HCT116 (cell line): ENCODE measurements at regions not wholly inside any gene's neighbourhood (a gene's known extent, or its start where the extent isn't known, plus 50 kb on each side); places are given as distances from the start of the nearest gene placed in this dataset.

Experiments
- ATAC-seq: fragments of 200-7000 bp; cut with Tn5 transposase; 2 replicates; pipeline ENCODE4 v1.9.1; 2020; ENCODE audit warnings: mild to moderate bottlenecking, moderate library complexity
- BruUV-seq: library from RNA; stranded (reverse); fragments of 400-500 nt; replicated peaks from 2 replicates; lab custom pipeline; 2021; lab: Mats Ljungman, UMichigan
- CTCF ChIA-PET: fragments of 300-600 bp; sonication (Branson Sonifier 250); formaldehyde crosslinking; loops from one replicate; lab custom pipeline; 2021; ENCODE audit warnings: antibody characterized with exemption; lab: Charles Lee
- POLR2A ChIA-PET: fragments of 300-600, 350-600 bp; sonication (Branson Sonifier 250); formaldehyde crosslinking; loops from one replicate; lab custom pipeline; 2021; ENCODE audit warnings: antibody characterized with exemption; lab: Charles Lee
- RAD21 ChIA-PET, 2 experiments: fragments of 300-600 bp; sonication (Branson Sonifier 250); formaldehyde crosslinking; loops; one replicate each; lab custom pipeline; 2023; ENCODE audit warnings: low total read pairs in 2 of 2; ENCODE audit not compliant: uncharacterized antibody in 2 of 2, unreplicated experiment in 2 of 2, low non-redundant PET in 1 of 2; lab: Charles Lee
- DNase-seq: peaks from one replicate; pipeline ENCODE4 v3.0.0-alpha.2; 2010; ENCODE audit warnings: low read depth, low spot score
- H2AFZ ChIP-seq: fragments of 200-600 bp; shearing (Covaris generic), sonication (generic); 2 replicates; pipeline ENCODE4 v1.6.1; 2017; ENCODE audit warnings: low read depth, mixed run types, mixed read lengths, antibody characterized with exemption, low read length; ENCODE audit not compliant: poor library complexity, severe bottlenecking
- H3K27ac ChIP-seq: 2 replicates; pipeline ENCODE4 v1.5.1; 2012; ENCODE audit warnings: low read depth, low read length
- H3K27me3 ChIP-seq: fragments of 200-600 bp; sonication (generic); 2 replicates; pipeline ENCODE4 v1.6.1; 2016; ENCODE audit warnings: mixed run types, low read length, mixed read lengths; ENCODE audit not compliant: insufficient read depth
- H3K36me3 ChIP-seq, 2 experiments: fragments of 200-500 bp in 1 of 2; fragments of 200-600 bp in 1 of 2; sonication (Bioruptor generic) in 1 of 2; sonication (generic) in 1 of 2; 2 replicates each; pipeline versions ENCODE4 v1.5.1 to v1.6.1; 2014 to 2016; ENCODE audit warnings: low read length in 2 of 2, inconsistent platforms in 1 of 2, mixed read lengths in 1 of 2, mixed run types in 1 of 2; ENCODE audit not compliant: insufficient read depth in 2 of 2, control insufficient read depth in 1 of 2
- H3K4me1 ChIP-seq, 2 experiments: fragments of 200-600 bp in 1 of 2; sonication (generic) in 1 of 2; 2 replicates each; pipeline versions ENCODE4 v1.5.1 to v1.6.1; 2012 to 2017; ENCODE audit warnings: low read length in 2 of 2, inconsistent platforms in 1 of 2, mild to moderate bottlenecking in 1 of 2, mixed read lengths in 1 of 2, mixed run types in 1 of 2, moderate library complexity in 1 of 2; ENCODE audit not compliant: insufficient read depth in 2 of 2, control insufficient read depth in 1 of 2
- H3K4me2 ChIP-seq: fragments of 200-600 bp; sonication (generic); 2 replicates; pipeline ENCODE4 v1.6.1; 2017; ENCODE audit warnings: mixed run types, low read length, mixed read lengths
- H3K4me3 ChIP-seq, 2 experiments: fragments of 200-600 bp in 1 of 2; sonication (generic) in 1 of 2; replicated peaks in 1 of 2; 2 replicates each; pipeline ENCODE4 v1.5.1; 2011 to 2016; ENCODE audit warnings: low read length in 2 of 2, control low read depth in 1 of 2, low read depth in 1 of 2, mild to moderate bottlenecking in 1 of 2, mixed read lengths in 1 of 2, mixed run types in 1 of 2
- H3K79me2 ChIP-seq: fragments of 200-600 bp; sonication (generic); 2 replicates; pipeline ENCODE4 v1.6.1; 2017; ENCODE audit warnings: mild to moderate bottlenecking, mixed run types, low read length, moderate library complexity, mixed read lengths; ENCODE audit not compliant: insufficient read depth
- H3K9ac ChIP-seq: fragments of 200-600 bp; sonication (generic); 2 replicates; pipeline ENCODE4 v1.6.1; 2016; ENCODE audit warnings: low read length, mixed read lengths
- H3K9me2 ChIP-seq: fragments of 200-600 bp; sonication (generic), shearing (Covaris generic); 2 replicates; pipeline ENCODE4 v1.6.1; 2017; ENCODE audit warnings: mixed run types, mild to moderate bottlenecking, moderate library complexity; ENCODE audit not compliant: insufficient read depth
- H3K9me3 ChIP-seq, 2 experiments: fragments of 200-500 bp in 1 of 2; fragments of 200-600 bp in 1 of 2; sonication (Bioruptor generic) in 1 of 2; sonication (generic) in 1 of 2; 2 replicates each; pipeline ENCODE4 v1.6.1; 2014 to 2017; ENCODE audit warnings: low read length in 2 of 2, mixed read lengths in 2 of 2, inconsistent platforms in 1 of 2, low read depth in 1 of 2, mild to moderate bottlenecking in 1 of 2, mixed run types in 1 of 2, moderate library complexity in 1 of 2; ENCODE audit not compliant: control insufficient read depth in 1 of 2, insufficient read depth in 1 of 2
- H4K20me1 ChIP-seq: fragments of 200-600 bp; sonication (generic), shearing (Covaris generic); 2 replicates; pipeline ENCODE4 v1.6.1; 2017; ENCODE audit warnings: mixed run types, mild to moderate bottlenecking, moderate library complexity; ENCODE audit not compliant: insufficient read depth
- CBX3 ChIP-seq: IDR thresholded peaks from 2 replicates; pipeline ENCODE4 v1.6.1; 2012; ENCODE audit warnings: low read depth
- CEBPB ChIP-seq: IDR thresholded peaks from 2 replicates; pipeline ENCODE4 v1.6.1; 2012; ENCODE audit warnings: low read depth
- EGR1 ChIP-seq: IDR thresholded peaks from 2 replicates; pipeline ENCODE4 v1.6.1; 2012; ENCODE audit warnings: low read depth
- ELF1 ChIP-seq: IDR thresholded peaks from 2 replicates; pipeline ENCODE4 v1.6.1; 2012; ENCODE audit warnings: low read depth, borderline replicate concordance
- JUND ChIP-seq: IDR thresholded peaks from 2 replicates; pipeline ENCODE4 v1.6.1; 2012
- POLR2A ChIP-seq: IDR thresholded peaks from 2 replicates; pipeline ENCODE4 v1.7.0; 2011; ENCODE audit warnings: borderline replicate concordance; ENCODE audit not compliant: insufficient read depth, insufficient read length; ENCODE audit errors: extremely low read depth
- POLR2AphosphoS5 ChIP-seq: IDR thresholded peaks from 2 replicates; pipeline ENCODE4 v1.6.1; 2011; ENCODE audit warnings: mild to moderate bottlenecking, low read depth, low read length, moderate library complexity
- SRF ChIP-seq: IDR thresholded peaks from 2 replicates; pipeline ENCODE4 v1.6.1; 2012; ENCODE audit warnings: low read depth
- ZNF274 ChIP-seq: fragments of 200-500 bp; sonication (Bioruptor generic); IDR thresholded peaks from 2 replicates; pipeline ENCODE4 v1.6.1; 2014; ENCODE audit warnings: mild to moderate bottlenecking, low read depth, low read length, inconsistent platforms
- intact Hi-C: fragments of 100-400 bp; cut with micrococcal nuclease; formaldehyde crosslinking; loops from 2 replicates; pipeline ENCODE4 v1.10.0; 2022
- TF ChIP-seq, protein P1 (sequence below): IDR thresholded peaks from 2 replicates; pipeline ENCODE4 v1.6.1; 2012
- TF ChIP-seq, protein P2 (sequence below): IDR thresholded peaks from 2 replicates; pipeline ENCODE4 v1.6.1; 2012; ENCODE audit warnings: low read depth

DNA sequence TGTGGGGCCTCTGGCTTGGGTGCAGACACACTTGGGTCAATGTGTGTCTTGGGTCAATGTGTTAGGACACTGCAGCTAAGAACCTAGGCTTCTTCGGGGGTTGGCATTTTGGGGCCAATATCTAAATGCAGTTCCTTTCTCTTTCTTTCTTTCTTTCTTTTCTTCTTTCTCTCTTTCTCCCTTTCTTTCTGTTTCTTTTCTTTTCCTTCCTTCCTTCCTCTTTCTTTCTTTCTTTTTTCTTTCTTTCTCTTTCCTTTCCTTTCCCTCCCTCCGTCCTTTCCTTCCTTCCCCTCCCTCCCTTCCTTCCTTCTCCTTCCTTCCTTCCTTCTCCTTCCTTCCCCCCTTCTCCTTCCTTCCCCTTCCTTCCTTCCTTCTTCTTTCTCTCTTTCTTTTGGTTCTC, 57.7 kb upstream of the OSR1 start:
- ATAC-seq (no peak), DNase-seq (no peak)
- RAD21 ChIA-PET: no interaction called here
- CTCF ChIA-PET: no interaction called here
- H3K27ac ChIP-seq: no peak overlapping the region
- TF ChIP-seq POLR2A (no peak), SRF (no peak), ZNF274 (no peak), POLR2AphosphoS5 (no peak), JUND (no peak), CBX3 (no peak), ELF1 (no peak), EGR1 (no peak), CEBPB (no peak)
- TF ChIP-seq, protein P1, sequence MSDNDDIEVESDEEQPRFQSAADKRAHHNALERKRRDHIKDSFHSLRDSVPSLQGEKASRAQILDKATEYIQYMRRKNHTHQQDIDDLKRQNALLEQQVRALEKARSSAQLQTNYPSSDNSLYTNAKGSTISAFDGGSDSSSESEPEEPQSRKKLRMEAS: no peak
- TF ChIP-seq, protein P2, sequence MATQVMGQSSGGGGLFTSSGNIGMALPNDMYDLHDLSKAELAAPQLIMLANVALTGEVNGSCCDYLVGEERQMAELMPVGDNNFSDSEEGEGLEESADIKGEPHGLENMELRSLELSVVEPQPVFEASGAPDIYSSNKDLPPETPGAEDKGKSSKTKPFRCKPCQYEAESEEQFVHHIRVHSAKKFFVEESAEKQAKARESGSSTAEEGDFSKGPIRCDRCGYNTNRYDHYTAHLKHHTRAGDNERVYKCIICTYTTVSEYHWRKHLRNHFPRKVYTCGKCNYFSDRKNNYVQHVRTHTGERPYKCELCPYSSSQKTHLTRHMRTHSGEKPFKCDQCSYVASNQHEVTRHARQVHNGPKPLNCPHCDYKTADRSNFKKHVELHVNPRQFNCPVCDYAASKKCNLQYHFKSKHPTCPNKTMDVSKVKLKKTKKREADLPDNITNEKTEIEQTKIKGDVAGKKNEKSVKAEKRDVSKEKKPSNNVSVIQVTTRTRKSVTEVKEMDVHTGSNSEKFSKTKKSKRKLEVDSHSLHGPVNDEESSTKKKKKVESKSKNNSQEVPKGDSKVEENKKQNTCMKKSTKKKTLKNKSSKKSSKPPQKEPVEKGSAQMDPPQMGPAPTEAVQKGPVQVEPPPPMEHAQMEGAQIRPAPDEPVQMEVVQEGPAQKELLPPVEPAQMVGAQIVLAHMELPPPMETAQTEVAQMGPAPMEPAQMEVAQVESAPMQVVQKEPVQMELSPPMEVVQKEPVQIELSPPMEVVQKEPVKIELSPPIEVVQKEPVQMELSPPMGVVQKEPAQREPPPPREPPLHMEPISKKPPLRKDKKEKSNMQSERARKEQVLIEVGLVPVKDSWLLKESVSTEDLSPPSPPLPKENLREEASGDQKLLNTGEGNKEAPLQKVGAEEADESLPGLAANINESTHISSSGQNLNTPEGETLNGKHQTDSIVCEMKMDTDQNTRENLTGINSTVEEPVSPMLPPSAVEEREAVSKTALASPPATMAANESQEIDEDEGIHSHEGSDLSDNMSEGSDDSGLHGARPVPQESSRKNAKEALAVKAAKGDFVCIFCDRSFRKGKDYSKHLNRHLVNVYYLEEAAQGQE: no peak
- POLR2A ChIA-PET: no interaction called here
- no peak overlapping the region for H2AFZ ChIP-seq
- no peak overlapping the region for H3K4me3 ChIP-seq
- no peaks in the 10 kb centered on the region for H3K36me3 ChIP-seq
- intact Hi-C loops: no loop called here
- H3K9ac ChIP-seq: no peak overlapping the region
- no TSS peak for BruUV-seq
- H3K9me3 ChIP-seq: no peaks in the 10 kb centered on the region
- no peaks in the 10 kb centered on the region for H4K20me1 ChIP-seq
- H3K27me3 ChIP-seq: no peaks in the 10 kb centered on the region
- H3K4me1 ChIP-seq: no peaks in the 10 kb centered on the region
- H3K4me2 ChIP-seq: no peak overlapping the region
- no peaks in the 10 kb centered on the region for H3K9me2 ChIP-seq
- H3K79me2 ChIP-seq: no peaks in the 10 kb centered on the region
